Spleen (tissue), 7 donors: ENCODE measurements at regions not wholly inside any gene's neighbourhood (a gene's known extent, or its start where the extent isn't known, plus 50 kb on each side); places are given as distances from the start of the nearest gene placed in this dataset.

ENCODE experiments used
- POLR2AphosphoS5 ChIP-seq, 3 donors: sonication (generic); formaldehyde crosslinking; IDR thresholded peaks; one replicate each; pipeline ENCODE4 v1.5.1; 2017; ENCODE audit warnings: antibody characterized with exemption in 3 of 3
- TF ChIP-seq, protein P1 (sequence below), 11 experiments: fragments of 200-600 bp in 7 of 11; fragments of 450-650 bp in 4 of 11; sonication (generic) in 4 of 11; IDR thresholded peaks in 8 of 11; conservative IDR thresholded peaks in 3 of 11; 1 replicate in 7 of 11; 2 replicates in 4 of 11; pipeline versions ENCODE4 v1.4.0 to v1.8.0; 2016 to 2021; ENCODE audit warnings: antibody characterized with exemption in 11 of 11, inconsistent platforms in 4 of 11, mild to moderate bottlenecking in 1 of 11
- donor health status: DM: no; HTN: no; CAD: no; lungs with moderate emphysema.
- donor health status: DM: no; HTN: no; CAD: no.
- donor health status: DM: no; HTN: no; CAD: no.

DNA sequence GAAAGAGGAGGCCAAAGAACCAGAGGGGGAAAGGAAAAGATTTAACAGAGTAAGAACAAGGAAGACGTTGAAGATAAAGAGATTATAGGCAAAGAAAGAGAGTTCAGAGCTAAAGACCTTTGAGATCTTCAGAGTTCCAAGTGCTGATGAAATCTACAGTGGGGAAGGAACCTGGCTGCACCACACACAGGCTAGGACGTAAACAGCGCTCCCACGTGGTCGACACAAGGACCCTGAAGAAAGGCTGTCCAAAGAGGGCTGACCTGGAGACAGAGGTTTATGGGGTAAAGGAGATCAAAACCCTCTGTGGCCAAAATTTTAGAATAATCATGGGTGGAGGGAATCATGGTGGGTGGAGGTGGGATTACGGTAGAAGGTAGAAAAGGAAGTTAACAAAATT lies 121.6 kb downstream of the PMP22 start:
- no peak for TF ChIP-seq POLR2AphosphoS5 (IDR thresholded peaks at IDR 0.05)
- TF ChIP-seq, protein P1, sequence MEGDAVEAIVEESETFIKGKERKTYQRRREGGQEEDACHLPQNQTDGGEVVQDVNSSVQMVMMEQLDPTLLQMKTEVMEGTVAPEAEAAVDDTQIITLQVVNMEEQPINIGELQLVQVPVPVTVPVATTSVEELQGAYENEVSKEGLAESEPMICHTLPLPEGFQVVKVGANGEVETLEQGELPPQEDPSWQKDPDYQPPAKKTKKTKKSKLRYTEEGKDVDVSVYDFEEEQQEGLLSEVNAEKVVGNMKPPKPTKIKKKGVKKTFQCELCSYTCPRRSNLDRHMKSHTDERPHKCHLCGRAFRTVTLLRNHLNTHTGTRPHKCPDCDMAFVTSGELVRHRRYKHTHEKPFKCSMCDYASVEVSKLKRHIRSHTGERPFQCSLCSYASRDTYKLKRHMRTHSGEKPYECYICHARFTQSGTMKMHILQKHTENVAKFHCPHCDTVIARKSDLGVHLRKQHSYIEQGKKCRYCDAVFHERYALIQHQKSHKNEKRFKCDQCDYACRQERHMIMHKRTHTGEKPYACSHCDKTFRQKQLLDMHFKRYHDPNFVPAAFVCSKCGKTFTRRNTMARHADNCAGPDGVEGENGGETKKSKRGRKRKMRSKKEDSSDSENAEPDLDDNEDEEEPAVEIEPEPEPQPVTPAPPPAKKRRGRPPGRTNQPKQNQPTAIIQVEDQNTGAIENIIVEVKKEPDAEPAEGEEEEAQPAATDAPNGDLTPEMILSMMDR (IDR thresholded peaks at IDR 0.05 in 8 of 11, conservative IDR thresholded peaks at IDR 0.05 in 3 of 11): no peak
